Activated CD8-positive, alpha-beta memory T cell treated with anti-CD3 and anti-CD28 coated beads, Interleukin-2, amount 50 U/mL, for 48 hours (primary cell): ENCODE measurements at regions not wholly inside any gene's neighbourhood (a gene's known extent, or its start where the extent isn't known, plus 50 kb on each side); places are given as distances from the start of the nearest gene placed in this dataset.
"Not testable (repeated sequence)": the region's sequence is repeated elsewhere in the genome, so short reads cannot be mapped to it uniquely, and the experiment has no call there.

Experiments
- DNase-seq: peaks from one replicate; pipeline ENCODE4 v3.0.0-alpha.2; 2020

DNA sequence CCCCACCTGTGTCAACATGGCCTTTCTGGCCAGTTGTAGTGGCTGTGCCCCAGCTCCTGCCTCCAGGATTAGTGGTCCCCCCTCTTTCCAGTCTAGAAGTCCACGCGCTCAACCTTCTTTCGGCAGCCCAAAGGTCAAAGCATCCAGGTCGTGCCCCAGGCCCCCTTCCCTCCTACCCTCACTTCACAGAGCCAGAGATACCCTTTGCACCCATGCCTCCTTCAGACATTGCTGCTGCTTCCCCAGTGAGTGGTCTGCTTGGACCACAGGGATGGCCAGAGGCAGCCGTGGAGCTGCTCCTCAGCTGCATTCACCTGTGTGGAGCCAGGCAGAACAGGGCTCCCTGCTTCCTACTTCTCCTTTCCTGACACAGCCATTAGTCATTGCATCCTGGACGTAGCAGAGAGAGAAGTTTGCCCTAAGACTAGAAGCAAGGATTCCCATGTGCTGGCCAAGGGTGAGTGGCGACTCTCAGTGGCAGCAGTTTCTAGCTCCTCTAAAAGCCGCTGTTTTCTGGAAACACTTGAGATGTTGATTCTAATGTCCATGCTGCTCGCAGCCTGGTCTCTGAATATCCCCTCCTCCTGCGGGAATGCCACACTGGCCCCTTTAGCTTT is 243.1 kb upstream of the SHH start:
- no peak for DNase-seq

DNA sequence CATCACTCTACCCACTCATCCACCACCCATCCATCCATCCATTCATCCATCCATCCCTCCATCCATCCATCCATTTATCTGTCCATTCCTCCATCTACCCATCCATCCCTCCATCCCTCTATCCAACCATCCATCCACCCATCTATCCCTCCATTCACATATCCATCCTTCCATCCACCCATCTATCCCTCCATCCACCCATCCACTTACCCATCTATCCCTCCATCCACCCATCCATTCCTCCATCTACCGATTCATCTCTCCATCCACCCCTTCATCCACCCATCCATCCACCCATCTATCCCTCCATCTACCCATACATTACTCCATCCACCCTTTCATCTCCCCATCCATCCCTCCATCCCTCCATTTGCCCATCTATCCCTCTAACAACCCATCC is 239.6 kb upstream of the SHH start:
- no peak for DNase-seq

DNA sequence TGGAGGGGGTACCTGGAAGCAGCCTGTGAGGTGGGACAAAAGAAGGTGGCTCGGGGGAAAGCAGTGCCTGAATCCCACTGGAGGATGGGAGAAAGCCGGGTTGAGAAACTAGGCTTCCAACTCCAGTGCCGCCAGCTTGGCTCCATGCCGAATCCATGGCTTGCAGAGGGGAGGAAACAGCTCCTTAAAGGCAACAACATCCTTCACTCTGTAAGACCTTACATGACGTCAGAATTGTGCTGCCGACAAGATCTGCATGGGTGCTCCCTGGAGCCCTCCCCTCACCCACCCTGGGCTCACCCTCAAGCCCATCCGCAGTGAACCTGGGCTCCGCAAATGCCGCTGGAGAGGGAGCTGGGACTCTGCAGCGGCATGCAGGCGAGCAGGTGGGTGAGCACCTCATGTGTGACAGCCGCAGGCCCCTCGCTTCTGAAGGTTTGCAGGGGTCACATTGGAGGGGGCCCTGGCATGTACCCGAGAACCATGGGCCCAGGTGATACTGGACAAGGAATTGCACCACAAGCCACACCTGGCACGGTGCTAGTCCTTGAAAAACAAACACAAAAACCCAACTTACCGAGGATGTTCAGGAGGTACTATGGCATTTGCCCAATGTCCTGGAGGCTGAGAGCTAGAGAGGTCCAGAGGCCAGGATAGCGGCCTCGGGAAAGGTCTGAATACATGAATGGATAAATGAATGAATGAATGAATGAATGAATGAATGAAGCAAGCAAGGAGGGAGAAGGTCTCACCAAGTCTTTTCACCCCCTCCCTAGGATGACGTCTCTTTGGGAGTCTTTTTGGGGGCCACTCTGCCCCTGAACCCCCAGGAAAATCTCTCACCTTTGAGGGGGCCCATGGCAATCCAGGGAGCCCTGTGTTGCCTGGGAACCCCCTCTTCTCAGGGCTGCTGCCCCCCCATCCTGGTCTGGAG is 238.6 kb upstream of the SHH start:
- no peak for DNase-seq

DNA sequence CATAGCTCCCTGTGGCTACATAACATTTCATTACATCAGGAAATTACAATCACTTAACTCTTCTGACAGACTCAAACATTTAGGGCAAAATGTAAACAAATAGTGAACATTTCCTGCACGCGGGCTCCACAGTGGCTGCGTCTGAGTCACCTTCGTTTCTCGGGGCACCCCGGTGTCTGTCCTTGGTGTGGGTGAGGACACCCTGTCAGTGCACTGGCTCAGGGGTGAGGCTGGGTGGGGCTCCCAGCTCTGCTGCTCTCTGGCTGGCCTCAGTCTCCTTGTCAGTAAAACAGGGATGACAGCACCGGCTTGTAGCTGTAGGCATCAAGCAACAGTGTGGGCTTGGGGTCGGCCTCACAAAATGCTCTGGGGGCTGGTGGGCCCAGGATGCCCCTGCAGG is 237.1 kb upstream of the SHH start:
- DNase-seq: no peak

DNA sequence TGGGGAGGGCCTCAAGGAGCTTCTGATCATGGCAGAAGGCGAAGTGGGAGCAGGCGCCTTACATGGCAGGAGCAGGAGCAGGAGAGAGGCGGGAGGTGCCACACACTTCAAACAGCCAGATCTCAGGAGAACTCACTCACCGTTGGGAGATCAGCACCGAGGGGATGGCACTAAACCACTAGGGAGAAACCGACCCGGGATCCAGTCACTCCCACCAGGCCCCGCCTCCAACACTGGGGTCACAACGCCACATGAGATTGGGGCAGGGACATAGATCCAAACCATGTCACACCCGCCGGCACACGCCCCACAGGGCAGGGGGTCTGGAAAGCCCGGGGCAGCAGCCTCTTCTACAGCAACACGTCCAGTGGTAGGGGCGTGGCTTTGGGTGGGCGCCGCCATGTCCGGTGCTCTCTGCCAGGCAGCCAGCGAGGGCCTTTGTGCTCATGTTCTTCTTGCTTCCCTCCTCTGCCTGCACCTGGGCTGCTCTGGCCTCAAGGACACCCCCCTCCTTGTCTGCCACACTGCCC is 233.8 kb upstream of the SHH start:
- DNase-seq: no peak

- no peak for DNase-seq
These were observed 231.3 kb upstream of the SHH start for GRCh38 chr7:156043416-156044178.

- no peak for DNase-seq
These were observed 229.1 kb upstream of the SHH start for GRCh38 chr7:156041398-156041797.

DNA sequence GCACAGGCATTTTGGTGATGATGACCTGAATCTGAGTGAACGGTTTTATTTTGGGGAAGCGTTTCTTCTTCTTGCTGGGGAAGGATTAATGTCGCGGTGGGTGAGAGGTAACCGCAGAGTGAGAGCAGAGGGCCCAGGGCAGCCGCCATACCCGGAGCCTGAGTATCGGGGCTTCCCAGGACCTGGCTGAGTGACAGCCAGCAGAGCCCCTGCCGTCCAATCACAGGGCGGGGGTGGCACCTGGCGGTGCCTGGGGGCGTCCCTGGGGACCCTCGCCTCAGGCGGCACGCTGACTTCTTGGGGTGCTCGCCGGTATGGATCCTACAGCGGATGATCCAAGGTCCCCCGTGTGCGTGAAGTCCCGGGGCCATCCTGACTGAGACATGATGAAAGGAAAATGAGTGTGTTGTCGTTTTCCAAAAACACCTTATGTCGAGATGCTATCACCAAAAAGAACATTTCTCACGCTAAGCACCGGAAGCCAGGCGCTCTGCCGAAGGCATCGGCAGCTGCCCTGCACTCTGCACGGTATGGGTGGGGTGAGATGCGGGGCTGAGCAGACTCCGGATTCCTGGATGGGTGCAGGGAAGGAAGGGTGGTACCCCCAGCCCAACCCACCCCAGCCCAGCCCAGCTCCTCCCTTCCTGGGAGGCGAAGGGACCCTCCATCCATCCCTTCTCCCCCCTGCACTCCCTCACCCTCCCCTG is 227.9 kb upstream of the SHH start:
- no peak for DNase-seq

DNA sequence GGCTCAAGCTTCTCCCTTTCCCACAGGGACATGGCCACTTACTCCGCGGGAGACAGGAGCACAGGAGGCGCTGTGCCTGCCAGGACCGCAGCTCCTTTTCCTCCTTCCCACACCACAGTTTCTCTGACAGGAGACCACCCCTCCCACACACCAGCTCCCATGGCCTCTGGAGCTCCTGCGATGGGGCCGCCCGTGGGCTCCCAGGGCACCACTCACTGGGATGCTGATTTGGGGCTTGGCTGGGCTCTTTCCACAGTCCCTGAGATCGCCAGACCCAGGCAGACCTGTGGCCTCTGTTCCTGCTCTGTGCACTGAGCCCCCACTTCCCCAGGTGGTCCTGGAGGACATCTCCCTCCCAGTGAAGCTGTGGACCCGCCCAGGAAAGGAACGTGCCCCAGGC is 226.9 kb upstream of the SHH start:
- DNase-seq: no peak

DNA sequence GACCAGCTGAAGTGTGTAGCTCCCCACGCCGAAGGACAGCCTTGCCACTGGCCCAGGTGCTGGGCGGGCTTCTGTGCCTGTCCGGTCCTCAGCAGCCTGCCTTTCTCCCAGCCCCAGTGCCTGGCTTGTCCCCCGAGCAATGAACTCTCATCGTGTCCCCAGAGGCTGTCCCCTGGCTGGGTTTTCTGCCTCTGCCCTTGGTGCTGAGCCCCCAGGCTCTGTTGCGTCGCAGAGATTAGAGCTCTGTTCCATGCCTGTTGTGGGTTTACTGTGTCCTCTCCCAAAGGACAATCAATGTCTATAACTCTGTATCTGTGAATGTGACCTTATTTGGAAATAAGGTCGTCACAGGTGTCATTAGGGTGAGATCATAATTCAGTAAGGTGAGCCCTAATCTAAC is 226.1 kb upstream of the SHH start:
- no peak for DNase-seq

DNA sequence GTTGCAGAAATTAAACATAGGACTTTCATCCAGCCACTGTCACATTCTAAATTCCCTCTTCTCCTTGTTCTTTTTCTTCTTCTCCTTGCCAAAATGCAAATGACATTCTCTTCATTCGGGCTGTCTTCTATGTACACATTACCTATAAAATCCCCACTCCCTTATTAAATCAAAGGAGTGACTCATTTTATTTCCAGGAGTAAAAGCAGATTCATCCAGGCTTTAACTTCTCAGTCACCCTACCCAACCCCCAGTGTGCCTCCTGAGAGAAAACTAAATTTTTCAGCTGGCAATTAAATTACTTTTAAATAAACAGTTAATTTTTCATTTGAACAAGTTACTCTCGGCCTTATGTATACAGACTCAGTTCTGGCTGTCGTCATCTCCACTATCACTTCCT is 223.9 kb upstream of the SHH start:
- DNase-seq: no peak

GRCh38 chr7:156035387-156035786 is 223.1 kb upstream of the SHH start:
- DNase-seq: not testable (repeated sequence)

GRCh38 chr7:156034397-156034796 is 222.1 kb upstream of the SHH start:
- DNase-seq: no peak

- DNase-seq: no peak
These were observed 220.7 kb upstream of the SHH start for GRCh38 chr7:156032973-156033372.

GRCh38 chr7:156031679-156032478 is 219.6 kb upstream of the SHH start:
- peak; percentile 23 for DNase-seq

- no peak for DNase-seq
These were observed 217.3 kb upstream of the SHH start for GRCh38 chr7:156029460-156030007.

- DNase-seq: no peak
These were observed 216.3 kb upstream of the SHH start for GRCh38 chr7:156028521-156028920.

DNA sequence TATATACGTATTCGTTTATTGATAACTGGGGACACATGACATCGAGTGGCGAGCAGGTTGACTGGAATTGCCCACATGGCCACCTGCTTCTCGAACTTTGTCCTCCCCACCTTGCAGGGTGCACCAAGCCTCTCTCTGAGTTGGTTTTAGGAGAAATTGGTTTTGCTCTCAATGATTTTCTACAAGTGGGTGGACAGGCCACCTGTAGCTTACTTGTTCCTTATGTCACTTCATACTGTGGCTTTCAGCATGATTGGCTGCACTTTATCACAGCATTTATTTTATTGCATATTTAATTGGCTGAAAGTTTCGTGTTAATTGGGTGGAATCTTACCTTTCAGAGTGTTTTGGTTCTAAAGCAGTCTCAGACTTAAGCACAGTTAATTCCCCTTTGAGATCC is 215.6 kb upstream of the SHH start:
- no peak for DNase-seq

DNA sequence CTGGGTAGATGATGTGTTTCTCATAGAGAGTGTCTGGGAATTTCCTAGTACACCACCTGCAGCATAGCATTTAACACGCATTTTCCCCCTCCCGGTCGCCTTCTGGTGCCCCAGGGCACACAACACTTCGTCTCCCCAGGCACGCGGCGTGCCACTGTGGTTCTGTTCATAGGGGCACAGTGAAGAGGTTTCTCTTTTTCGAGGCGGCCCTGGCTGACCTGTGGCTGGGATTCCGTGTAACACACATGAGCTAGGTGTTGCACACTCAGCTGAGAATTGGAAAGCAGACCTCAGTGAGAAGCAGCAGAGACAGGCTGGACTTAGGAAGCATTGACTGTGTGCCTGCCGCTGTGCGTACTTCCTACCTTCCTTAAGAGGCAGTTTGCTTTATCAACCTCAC is 214.3 kb upstream of the SHH start:
- no peak for DNase-seq

DNA sequence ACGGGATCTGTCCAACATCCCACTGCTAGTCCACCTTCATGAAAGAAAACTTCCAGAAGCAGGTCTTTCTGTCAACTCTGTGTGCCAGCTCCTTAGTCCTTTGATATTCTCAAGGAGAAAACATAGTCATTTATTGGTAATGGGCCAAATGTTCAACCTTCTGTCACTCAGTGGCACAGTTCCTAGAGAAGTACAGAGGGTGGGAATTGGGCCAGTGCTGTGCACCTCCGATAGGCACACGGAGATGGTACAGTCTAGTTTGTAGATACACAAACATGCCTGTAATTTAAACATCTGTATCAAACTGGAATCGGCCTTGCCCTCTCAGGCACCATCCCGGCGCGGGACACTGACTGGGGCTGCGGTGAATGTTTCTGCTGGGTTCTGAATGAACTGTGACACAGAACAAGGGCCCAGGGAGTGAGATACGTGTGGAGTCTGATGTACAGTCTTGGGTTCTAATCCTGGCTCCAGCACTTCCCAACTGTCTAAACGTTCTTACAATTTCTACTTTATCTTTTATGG is 213.9 kb upstream of the SHH start:
- DNase-seq: no peak

DNA sequence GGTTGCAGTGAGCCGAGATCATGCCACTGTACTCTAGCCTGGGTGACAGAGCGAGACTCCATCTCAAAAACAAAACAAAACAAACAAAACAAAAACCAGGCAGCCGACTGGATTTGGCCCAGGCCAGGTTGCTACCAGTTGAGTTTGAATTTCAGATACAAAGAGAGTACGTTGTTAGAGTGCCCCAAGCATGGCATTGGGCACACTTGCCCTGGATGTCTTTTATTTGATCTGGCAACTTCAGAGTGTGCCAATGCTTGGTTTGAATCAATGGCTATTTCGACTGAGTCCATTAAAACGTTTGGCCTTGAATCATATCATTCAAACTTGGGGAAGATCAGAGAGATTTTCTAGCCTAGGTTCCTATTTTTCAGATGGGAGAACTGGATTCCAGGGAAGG is 213.4 kb upstream of the SHH start:
- DNase-seq: no peak
